ENCODE measurements at regions not wholly inside any gene's neighbourhood (a gene's known extent, or its start where the extent isn't known, plus 50 kb on each side); places are given as distances from the start of the nearest gene placed in this dataset.
"Not testable (repeated sequence)": the region's sequence is repeated elsewhere in the genome, so short reads cannot be mapped to it uniquely, and the experiment has no call there.

DNA sequence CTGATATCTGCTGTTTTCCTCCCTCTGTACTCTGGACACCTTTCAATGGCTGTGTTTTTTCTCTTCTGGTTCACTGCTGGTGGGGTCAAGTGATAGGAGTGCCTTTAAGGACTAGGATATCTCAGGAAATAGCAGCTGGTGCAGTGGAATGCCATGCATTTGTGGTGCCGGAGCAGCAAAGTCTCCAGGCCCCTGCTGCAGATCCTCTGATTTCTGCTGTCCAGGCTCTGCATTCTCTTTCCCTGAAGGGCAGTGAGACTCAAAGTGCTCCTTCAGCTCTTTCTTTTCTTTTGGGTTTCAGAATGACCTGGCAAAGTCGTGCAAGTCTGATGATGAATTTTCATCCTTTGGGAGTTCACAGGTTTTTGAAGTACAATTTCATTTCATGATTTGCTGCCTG is 774.3 kb downstream of the FAM181B start:
- Histone ChIP-seq H3K27ac (no peak overlapping the region), H3K36me3 (no peaks in the 10 kb centered on the region), H3K4me3 (no peak overlapping the region), H3K27me3 (no peaks in the 10 kb centered on the region), H3K9me3 (no peaks in the 10 kb centered on the region), H3K4me1 (peaks cover 0 to 7% (median 0%) of the 10 kb centered on the region in 4 donors)
- DNase-seq (no peak), ATAC-seq (ENCODE audit: low FRiP score in 2 of 2) (no peak)
- WGBS, 2 donors = 48 to 50% methylated on average over 2 of the region's 2 CpGs
- TF ChIP-seq, protein P1, sequence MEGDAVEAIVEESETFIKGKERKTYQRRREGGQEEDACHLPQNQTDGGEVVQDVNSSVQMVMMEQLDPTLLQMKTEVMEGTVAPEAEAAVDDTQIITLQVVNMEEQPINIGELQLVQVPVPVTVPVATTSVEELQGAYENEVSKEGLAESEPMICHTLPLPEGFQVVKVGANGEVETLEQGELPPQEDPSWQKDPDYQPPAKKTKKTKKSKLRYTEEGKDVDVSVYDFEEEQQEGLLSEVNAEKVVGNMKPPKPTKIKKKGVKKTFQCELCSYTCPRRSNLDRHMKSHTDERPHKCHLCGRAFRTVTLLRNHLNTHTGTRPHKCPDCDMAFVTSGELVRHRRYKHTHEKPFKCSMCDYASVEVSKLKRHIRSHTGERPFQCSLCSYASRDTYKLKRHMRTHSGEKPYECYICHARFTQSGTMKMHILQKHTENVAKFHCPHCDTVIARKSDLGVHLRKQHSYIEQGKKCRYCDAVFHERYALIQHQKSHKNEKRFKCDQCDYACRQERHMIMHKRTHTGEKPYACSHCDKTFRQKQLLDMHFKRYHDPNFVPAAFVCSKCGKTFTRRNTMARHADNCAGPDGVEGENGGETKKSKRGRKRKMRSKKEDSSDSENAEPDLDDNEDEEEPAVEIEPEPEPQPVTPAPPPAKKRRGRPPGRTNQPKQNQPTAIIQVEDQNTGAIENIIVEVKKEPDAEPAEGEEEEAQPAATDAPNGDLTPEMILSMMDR (IDR thresholded peaks at IDR 0.05) = no peak
- no peak for TF ChIP-seq POLR2AphosphoS5 (IDR thresholded peaks at IDR 0.05)
- no peak for TF ChIP-seq EP300 (IDR thresholded peaks at IDR 0.05)
- no peak for TF ChIP-seq POLR2A (IDR thresholded peaks at IDR 0.05)

DNA sequence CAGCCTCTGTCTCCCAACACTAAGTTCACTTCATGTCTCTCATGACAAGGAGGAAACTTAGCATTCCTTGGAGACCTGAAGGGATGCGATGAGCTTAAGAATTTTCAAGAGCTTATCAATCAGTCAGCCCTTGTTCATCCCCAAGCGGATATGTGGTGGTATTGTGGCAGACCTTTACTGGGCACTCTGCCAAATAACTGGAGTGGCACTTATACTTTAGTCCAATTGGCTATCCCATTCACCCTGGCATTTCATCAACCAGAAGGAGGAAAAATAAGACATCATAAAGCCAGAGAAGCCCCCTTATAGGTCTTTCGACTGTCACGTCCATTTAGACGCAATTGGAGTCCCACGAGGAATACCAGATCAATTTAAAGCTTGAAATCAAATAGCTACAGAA is 779.4 kb downstream of the FAM181B start:
- not testable (repeated sequence) for H3K4me1 ChIP-seq; H3K36me3 ChIP-seq; H3K27ac ChIP-seq; H3K4me3 ChIP-seq; H3K27me3 ChIP-seq; ATAC-seq (ENCODE audit: low FRiP score in 2 of 2); DNase-seq; H3K9me3 ChIP-seq
- WGBS, 2 donors = 88 to 92% methylated on average over 6 of the region's 6 CpGs

DNA sequence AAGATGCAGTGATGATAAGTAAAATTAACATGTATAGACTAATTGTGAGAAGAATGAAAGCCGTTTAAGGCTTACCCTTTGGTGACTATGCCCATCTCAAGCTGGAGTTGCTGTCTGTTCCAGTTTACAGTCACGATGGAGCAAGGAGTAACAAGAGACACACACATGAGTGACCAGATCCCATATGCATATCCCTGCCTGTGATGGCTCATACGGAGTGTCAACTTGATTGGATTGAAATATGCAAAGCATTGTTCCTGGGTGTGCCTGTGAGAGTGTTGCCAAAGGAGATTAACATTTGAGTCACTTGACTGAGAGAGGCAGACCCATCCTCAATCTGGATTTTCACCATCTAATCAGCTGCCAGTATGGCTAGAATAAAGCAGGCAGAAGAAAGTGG is 786.8 kb downstream of the FAM181B start:
- H3K27ac ChIP-seq = no peak overlapping the region
- TF ChIP-seq, protein P1 (IDR thresholded peaks at IDR 0.05) = no peak
- TF ChIP-seq EP300 (IDR thresholded peaks at IDR 0.05) (no peak), POLR2AphosphoS5 (IDR thresholded peaks at IDR 0.05) (no peak), POLR2A (IDR thresholded peaks at IDR 0.05) (no peak)
- DNase-seq (no peak), ATAC-seq (ENCODE audit: low FRiP score in 2 of 2) (no peak)
- no peaks in the 10 kb centered on the region for H3K4me1 ChIP-seq
- 80 to 87% methylated on average over 3 of the region's 3 CpGs for WGBS, 2 donors
- no peak overlapping the region for H3K4me3 ChIP-seq
- no peaks in the 10 kb centered on the region for H3K27me3 ChIP-seq
- H3K9me3 ChIP-seq = no peaks in the 10 kb centered on the region
- H3K36me3 ChIP-seq = no peaks in the 10 kb centered on the region

DNA sequence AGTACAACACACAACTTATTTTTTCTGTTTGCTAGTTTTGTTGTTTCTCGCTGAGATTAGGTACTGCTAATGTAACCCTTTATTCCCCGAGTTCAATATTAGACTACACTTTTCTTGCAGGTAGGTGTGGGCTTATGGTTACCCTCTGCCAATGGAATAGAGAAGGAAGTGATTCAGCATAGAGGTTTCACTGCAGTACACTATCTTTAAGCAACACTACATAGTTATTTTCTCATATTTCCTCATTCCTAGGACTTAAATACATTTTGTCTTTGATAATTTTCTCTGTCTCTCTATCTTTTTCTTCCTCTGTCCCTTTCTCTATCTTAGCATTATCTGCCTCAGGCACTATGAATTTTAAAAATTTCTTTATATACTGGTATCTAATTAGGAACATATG is 791.0 kb downstream of the FAM181B start:
- 61 to 79% methylated on average over 2 of the region's 2 CpGs for WGBS, 2 donors
- TF ChIP-seq POLR2A (IDR thresholded peaks at IDR 0.05) = no peak
- TF ChIP-seq, protein P1 (IDR thresholded peaks at IDR 0.05) = no peak
- TF ChIP-seq EP300 (IDR thresholded peaks at IDR 0.05) = no peak
- no peak for TF ChIP-seq POLR2AphosphoS5 (IDR thresholded peaks at IDR 0.05)

DNA sequence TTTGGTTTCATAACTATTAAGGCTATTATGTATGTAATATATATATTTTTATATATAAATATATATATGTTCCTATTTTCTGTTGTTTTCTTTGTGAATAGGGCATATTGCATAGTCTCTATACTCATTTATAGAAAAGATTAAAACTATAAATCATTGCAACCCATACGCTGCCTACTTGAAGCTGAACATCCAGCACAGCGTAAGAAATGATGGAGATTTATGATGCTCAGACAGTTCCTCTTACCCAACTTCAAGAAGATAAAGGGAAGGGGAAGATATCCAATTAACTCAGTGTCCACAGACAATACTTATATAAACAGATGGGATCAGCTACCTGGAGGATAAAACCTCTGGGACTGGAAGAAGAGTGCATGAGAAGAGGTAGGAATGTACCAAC is 791.7 kb downstream of the FAM181B start:
- DNase-seq (no peak), ATAC-seq (ENCODE audit: low FRiP score in 2 of 2) (no peak)
- H3K27ac ChIP-seq = no peak overlapping the region
- no peaks in the 10 kb centered on the region for H3K4me1 ChIP-seq
- H3K9me3 ChIP-seq = no peaks in the 10 kb centered on the region
- no peaks in the 10 kb centered on the region for H3K36me3 ChIP-seq
- 55 to 69% methylated on average over 2 of the region's 2 CpGs for WGBS, 2 donors
- TF ChIP-seq EP300 (IDR thresholded peaks at IDR 0.05) (no peak), POLR2AphosphoS5 (IDR thresholded peaks at IDR 0.05) (no peak), POLR2A (IDR thresholded peaks at IDR 0.05) (no peak)
- TF ChIP-seq, protein P1 (IDR thresholded peaks at IDR 0.05) = no peak
- no peaks in the 10 kb centered on the region for H3K27me3 ChIP-seq
- no peak overlapping the region for H3K4me3 ChIP-seq

More for the DNA sequence above, 791.0 kb downstream of the FAM181B start:
- DNase-seq (no peak), ATAC-seq (ENCODE audit: low FRiP score in 2 of 2) (no peak)
- no peaks in the 10 kb centered on the region for H3K27me3 ChIP-seq
- no peaks in the 10 kb centered on the region for H3K4me1 ChIP-seq
- H3K9me3 ChIP-seq = no peaks in the 10 kb centered on the region
- no peak overlapping the region for H3K4me3 ChIP-seq
- H3K36me3 ChIP-seq = no peaks in the 10 kb centered on the region
- no peak overlapping the region for H3K27ac ChIP-seq
